ENCODE measurements at regions not wholly inside any gene's neighbourhood (a gene's known extent, or its start where the extent isn't known, plus 50 kb on each side); places are given as distances from the start of the nearest gene placed in this dataset.

DNA sequence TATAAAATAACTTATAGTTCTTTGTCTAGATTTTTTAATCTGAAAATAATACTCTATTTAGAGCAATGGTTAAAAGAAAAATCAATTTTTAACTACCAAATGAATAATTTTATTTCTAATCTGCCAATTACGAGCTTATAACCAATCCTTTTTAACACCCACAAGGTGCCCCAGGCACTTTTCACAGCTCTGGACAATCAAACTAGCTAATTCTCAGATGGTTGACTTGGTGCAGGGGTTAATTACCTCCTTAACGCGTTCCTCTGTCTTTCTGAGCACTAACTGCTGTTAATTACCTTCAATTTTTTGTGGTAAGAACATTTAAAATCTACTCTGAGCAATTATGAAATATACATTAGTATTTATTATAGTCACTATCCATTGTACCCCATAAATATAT lies 109.6 kb upstream of the PJA2 start:
- TF ChIP-seq CTCF (conservative IDR thresholded peaks at IDR 0.05), result no peak
- TF ChIP-seq ZFX (IDR thresholded peaks at IDR 0.05), result no peak
